Right lobe of liver (tissue), 6 donors: ENCODE measurements at regions not wholly inside any gene's neighbourhood (a gene's known extent, or its start where the extent isn't known, plus 50 kb on each side); places are given as distances from the start of the nearest gene placed in this dataset.

ENCODE experiments used
- ATAC-seq, 4 donors: fragments of 200-7000 bp; cut with Tn5 transposase; one replicate each; pipeline ENCODE4 v1.9.1; 2020; ENCODE audit warnings: mild to moderate bottlenecking in 4 of 4, moderate library complexity in 4 of 4
- DNase-seq, 3 donors: peaks; one replicate each; pipeline ENCODE4 v3.0.0-alpha.2; 2020
- H3K27ac ChIP-seq, 3 donors: fragments of 200-600 bp; one replicate each; pipeline ENCODE4 v1.8.0; 2022
- H3K27me3 ChIP-seq, 2 donors: fragments of 200-600 bp; one replicate each; pipeline ENCODE4 v1.8.0; 2022
- H3K36me3 ChIP-seq, 4 donors: fragments of 200-600 bp; sonication (generic) in 1 of 4; one replicate each; pipeline versions ENCODE4 v1.5.1 to v1.8.0; 2017 to 2022; ENCODE audit warnings: control low read depth in 1 of 4
- H3K4me1 ChIP-seq, 4 donors: fragments of 200-600 bp; sonication (generic) in 1 of 4; one replicate each; pipeline versions ENCODE4 v1.5.1 to v1.8.0; 2017 to 2022; ENCODE audit warnings: control low read depth in 1 of 4
- H3K4me3 ChIP-seq, 3 donors: fragments of 200-600 bp; one replicate each; pipeline ENCODE4 v1.8.0; 2022
- H3K9me3 ChIP-seq, 4 donors: fragments of 200-600 bp; sonication (generic) in 1 of 4; one replicate each; pipeline versions ENCODE4 v1.5.1 to v1.8.0; 2017 to 2022; ENCODE audit warnings: control low read depth in 1 of 4
- POLR2A ChIP-seq: fragments of 450-650 bp; IDR thresholded peaks from one replicate; pipeline ENCODE4 v1.6.1; 2017; ENCODE audit warnings: antibody characterized with exemption, mild to moderate bottlenecking
- WGBS: methylation state at CpG from one replicate; pipeline ENCODE4 v1.1.6; 2018; ENCODE audit warnings: low coverage, low lambda C conversion rate; ENCODE audit not compliant: insufficient coverage; ENCODE audit errors: missing lambda C conversion rate; 5-methylcytosine and 5-hydroxymethylcytosine counted together
- intact Hi-C, 2 donors: fragments of 100-400 bp; cut with DNase I; formaldehyde crosslinking; loops; one replicate each; pipeline versions ENCODE4 v1.11.2 to v1.14.1; 2022
- TF ChIP-seq, protein P1 (sequence below), 4 donors: fragments of 200-600 bp in 3 of 4; fragments of 450-650 bp in 1 of 4; IDR thresholded peaks; one replicate each; pipeline versions ENCODE4 v1.5.1 to v1.8.0; 2016 to 2022; ENCODE audit warnings: antibody characterized with exemption in 4 of 4, mild to moderate bottlenecking in 2 of 4
- donor health status: DM: no; HTN: yes; CAD: no.
- donor health status: DM: no; HTN: no; CAD: no.
- donor health status: DM: no; HTN: no; CAD: no.
- donor health status: DM: no; HTN: yes; CAD: no.
- donor health status: DM: no; HTN: yes; CAD: no.

DNA sequence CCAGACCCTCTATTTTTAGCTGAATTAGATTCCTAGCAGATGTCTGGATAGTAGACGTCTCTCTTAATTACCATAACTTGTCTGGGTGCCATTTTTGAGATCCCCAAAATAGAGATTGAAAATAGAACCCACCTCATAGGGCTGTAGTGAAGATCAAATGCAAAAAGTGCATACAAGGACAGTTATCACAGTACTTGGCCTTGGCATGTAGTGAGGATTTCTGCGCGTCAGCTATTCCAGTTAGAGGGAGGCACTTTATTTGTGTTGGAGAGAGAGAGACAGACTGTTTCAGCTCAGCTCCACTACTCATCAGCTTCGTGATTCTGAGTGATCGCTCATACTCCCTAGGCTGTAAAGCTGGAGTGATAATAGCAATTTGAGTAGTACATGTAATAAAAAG is 59.6 kb upstream of the CDH13 start:
- ATAC-seq (no peak), DNase-seq (no peak)
- Histone ChIP-seq H3K27ac (no peak overlapping the region), H3K4me3 (no peak overlapping the region), H3K9me3 (no peaks in the 10 kb centered on the region), H3K4me1 (no peaks in the 10 kb centered on the region), H3K27me3 (no peaks in the 10 kb centered on the region), H3K36me3 (no peaks in the 10 kb centered on the region)
- intact Hi-C loops = no loop called here
- TF ChIP-seq, protein P1, sequence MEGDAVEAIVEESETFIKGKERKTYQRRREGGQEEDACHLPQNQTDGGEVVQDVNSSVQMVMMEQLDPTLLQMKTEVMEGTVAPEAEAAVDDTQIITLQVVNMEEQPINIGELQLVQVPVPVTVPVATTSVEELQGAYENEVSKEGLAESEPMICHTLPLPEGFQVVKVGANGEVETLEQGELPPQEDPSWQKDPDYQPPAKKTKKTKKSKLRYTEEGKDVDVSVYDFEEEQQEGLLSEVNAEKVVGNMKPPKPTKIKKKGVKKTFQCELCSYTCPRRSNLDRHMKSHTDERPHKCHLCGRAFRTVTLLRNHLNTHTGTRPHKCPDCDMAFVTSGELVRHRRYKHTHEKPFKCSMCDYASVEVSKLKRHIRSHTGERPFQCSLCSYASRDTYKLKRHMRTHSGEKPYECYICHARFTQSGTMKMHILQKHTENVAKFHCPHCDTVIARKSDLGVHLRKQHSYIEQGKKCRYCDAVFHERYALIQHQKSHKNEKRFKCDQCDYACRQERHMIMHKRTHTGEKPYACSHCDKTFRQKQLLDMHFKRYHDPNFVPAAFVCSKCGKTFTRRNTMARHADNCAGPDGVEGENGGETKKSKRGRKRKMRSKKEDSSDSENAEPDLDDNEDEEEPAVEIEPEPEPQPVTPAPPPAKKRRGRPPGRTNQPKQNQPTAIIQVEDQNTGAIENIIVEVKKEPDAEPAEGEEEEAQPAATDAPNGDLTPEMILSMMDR (IDR thresholded peaks at IDR 0.05) = no peak
- no peak for TF ChIP-seq POLR2A
- WGBS = 48% methylated on average over 5 of the region's 5 CpGs

- no peaks in the 10 kb centered on the region for H3K9me3 ChIP-seq
- TF ChIP-seq POLR2A = no peak
- TF ChIP-seq, protein P1 (IDR thresholded peaks at IDR 0.05) = no peak
- H3K4me1 ChIP-seq = no peaks in the 10 kb centered on the region
Measured at GRCh38 chr16:82563401-82563800, 63.4 kb upstream of the CDH13 start.

DNA sequence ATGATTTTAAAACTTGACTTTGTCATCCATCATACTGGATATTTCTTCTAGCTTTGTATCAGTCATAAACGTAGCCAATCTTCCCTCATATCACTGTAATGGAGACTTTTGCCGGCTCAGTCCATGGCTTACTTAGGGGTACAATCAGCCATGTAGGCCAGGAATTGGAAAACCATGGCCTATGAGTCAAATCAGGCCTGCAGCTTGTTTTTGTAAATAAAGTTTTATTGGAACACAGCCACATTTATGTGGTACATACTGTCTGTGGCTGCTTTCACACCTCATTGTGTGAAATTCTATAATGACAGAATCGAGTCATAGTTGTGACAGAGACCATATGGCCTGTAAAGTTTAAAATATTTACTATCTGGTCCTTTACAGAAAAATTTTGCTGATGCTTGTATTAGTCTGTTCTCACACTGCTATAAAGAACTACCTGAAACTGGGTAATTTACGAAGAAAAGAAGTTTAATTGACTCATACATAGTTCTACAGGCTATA is 64.5 kb upstream of the CDH13 start:
- Histone ChIP-seq H3K36me3 (no peaks in the 10 kb centered on the region), H3K4me1 (no peaks in the 10 kb centered on the region), H3K27ac (no peak overlapping the region), H3K4me3 (no peak overlapping the region), H3K9me3 (no peaks in the 10 kb centered on the region), H3K27me3 (no peaks in the 10 kb centered on the region)
- WGBS = 83% methylated on average over 4 of the region's 4 CpGs
- TF ChIP-seq, protein P1 (IDR thresholded peaks at IDR 0.05) = no peak
- no peak for TF ChIP-seq POLR2A
- ATAC-seq = no peak
- intact Hi-C loops = no loop called here
- DNase-seq = no peak

More at GRCh38 chr16:82563401-82563800, 63.4 kb upstream of the CDH13 start:
- no peak for DNase-seq
- Histone ChIP-seq H3K27me3 (no peaks in the 10 kb centered on the region), H3K4me3 (no peak overlapping the region), H3K36me3 (no peaks in the 10 kb centered on the region), H3K27ac (no peak overlapping the region)
- 76% methylated on average over 3 of the region's 3 CpGs for WGBS
- ATAC-seq = no peak
- intact Hi-C loops = no loop called here

DNA sequence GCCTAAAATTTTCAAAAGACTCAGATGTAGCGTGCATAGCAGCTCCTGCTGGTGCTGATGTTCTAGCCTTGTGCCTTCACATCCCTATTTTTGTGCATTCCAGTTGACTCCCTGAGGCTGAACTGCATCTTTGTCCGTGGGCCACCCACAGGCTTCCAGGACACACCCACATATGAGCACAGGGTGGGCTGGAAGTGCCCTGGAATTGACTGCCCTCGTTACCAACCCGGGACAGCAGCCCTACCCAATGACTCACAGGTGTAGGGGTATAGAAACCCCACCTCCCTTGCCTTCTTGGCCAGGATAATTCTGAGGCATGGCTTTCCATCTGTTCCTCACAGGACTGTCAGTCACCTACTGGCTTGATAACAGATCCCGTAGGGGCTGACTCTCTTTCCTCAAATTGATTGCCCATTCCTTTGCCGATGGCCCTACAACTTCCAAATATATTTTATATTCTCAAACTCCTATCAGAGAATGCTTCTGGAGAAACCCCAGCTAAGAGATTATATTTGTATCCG is 65.9 kb upstream of the CDH13 start:
- no peaks in the 10 kb centered on the region for H3K27me3 ChIP-seq
- no peaks in the 10 kb centered on the region for H3K9me3 ChIP-seq
- no peaks in the 10 kb centered on the region for H3K4me1 ChIP-seq
- intact Hi-C loops = no loop called here
- WGBS = 45% methylated on average over 6 of the region's 7 CpGs
- ATAC-seq (no peak), DNase-seq (no peak)
- no peak overlapping the region for H3K4me3 ChIP-seq
- no peak for TF ChIP-seq POLR2A
- TF ChIP-seq, protein P1 (IDR thresholded peaks at IDR 0.05) = no peak
- no peak overlapping the region for H3K27ac ChIP-seq
- H3K36me3 ChIP-seq = no peaks in the 10 kb centered on the region
